Vagina (tissue), 2 donors: ENCODE measurements at regions not wholly inside any gene's neighbourhood (a gene's known extent, or its start where the extent isn't known, plus 50 kb on each side); places are given as distances from the start of the nearest gene placed in this dataset.

Experiments used
- POLR2A ChIP-seq, 2 donors: fragments of 450-650 bp; IDR thresholded peaks; one replicate each; pipeline ENCODE4 v1.6.1; 2017; ENCODE audit warnings: antibody characterized with exemption in 2 of 2, mild to moderate bottlenecking in 2 of 2, moderate library complexity in 2 of 2
- POLR2AphosphoS5 ChIP-seq, 2 donors: sonication (generic); formaldehyde crosslinking; IDR thresholded peaks; one replicate each; pipeline ENCODE4 v1.9.0; 2017; ENCODE audit warnings: antibody characterized with exemption in 2 of 2, mild to moderate bottlenecking in 2 of 2, low read depth in 1 of 2; ENCODE audit not compliant: insufficient read depth in 1 of 2
- TF ChIP-seq, protein P1 (sequence below), 3 experiments: fragments of 450-650 bp in 2 of 3; fragments of 200-600 bp in 1 of 3; sonication (generic) in 1 of 3; IDR thresholded peaks; one replicate each; pipeline ENCODE4 v1.5.1; 2017 to 2019; ENCODE audit warnings: antibody characterized with exemption in 3 of 3, mild to moderate bottlenecking in 2 of 3, moderate library complexity in 2 of 3

DNA sequence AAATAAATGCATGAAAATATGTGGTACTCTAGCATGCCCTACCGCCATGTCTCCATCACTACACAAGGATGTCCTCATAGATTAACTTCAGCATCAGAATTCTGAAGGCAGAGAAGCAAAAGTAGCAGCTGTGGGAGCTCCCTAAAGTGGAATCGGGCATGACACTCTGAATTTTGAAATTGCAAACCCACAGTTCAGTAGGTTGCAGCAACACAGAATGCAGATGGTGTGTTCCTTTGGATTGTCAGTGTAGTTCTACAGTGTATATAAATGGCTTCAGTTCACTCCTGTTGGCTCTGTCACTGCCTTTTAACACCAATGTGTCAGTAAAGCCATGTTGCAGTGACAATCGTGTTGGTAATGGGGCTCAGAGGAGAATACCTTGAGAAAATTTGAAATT, 973.6 kb upstream of the WWC1 start:
- TF ChIP-seq POLR2A (IDR thresholded peaks at IDR 0.05) = no peak
- TF ChIP-seq, protein P1, sequence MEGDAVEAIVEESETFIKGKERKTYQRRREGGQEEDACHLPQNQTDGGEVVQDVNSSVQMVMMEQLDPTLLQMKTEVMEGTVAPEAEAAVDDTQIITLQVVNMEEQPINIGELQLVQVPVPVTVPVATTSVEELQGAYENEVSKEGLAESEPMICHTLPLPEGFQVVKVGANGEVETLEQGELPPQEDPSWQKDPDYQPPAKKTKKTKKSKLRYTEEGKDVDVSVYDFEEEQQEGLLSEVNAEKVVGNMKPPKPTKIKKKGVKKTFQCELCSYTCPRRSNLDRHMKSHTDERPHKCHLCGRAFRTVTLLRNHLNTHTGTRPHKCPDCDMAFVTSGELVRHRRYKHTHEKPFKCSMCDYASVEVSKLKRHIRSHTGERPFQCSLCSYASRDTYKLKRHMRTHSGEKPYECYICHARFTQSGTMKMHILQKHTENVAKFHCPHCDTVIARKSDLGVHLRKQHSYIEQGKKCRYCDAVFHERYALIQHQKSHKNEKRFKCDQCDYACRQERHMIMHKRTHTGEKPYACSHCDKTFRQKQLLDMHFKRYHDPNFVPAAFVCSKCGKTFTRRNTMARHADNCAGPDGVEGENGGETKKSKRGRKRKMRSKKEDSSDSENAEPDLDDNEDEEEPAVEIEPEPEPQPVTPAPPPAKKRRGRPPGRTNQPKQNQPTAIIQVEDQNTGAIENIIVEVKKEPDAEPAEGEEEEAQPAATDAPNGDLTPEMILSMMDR (IDR thresholded peaks at IDR 0.05) = no peak
- TF ChIP-seq POLR2AphosphoS5 (IDR thresholded peaks at IDR 0.05; ENCODE audit: insufficient read depth in 1 of 2, low read depth in 1 of 2) = no peak
